SK-N-MC (cell line): ENCODE measurements at regions not wholly inside any gene's neighbourhood (a gene's known extent, or its start where the extent isn't known, plus 50 kb on each side); places are given as distances from the start of the nearest gene placed in this dataset.
"Not testable (repeated sequence)": the region's sequence is repeated elsewhere in the genome, so short reads cannot be mapped to it uniquely, and the experiment has no call there.

Source experiments
- EZH2 ChIP-seq: fragments of 200-600 bp; sonication (generic); IDR thresholded peaks from one replicate; pipeline ENCODE4 v1.6.1; 2017; ENCODE audit warnings: antibody characterized with exemption
- FOXP2 ChIP-seq: optimal IDR thresholded peaks from 2 replicates; pipeline ENCODE3; 2011; ENCODE audit warnings: mild to moderate bottlenecking, moderate library complexity; ENCODE audit not compliant: insufficient read depth; ENCODE audit errors: extremely low read length, control extremely low read depth
- POLR2AphosphoS5 ChIP-seq: IDR thresholded peaks from 2 replicates; pipeline ENCODE4 v1.6.1; 2012; ENCODE audit warnings: mild to moderate bottlenecking, low read depth, low read length, borderline replicate concordance

- TF ChIP-seq EZH2, POLR2AphosphoS5, FOXP2: not testable (repeated sequence)
Measured at GRCh38 chr20:30297878-30298595, 959.4 kb upstream of the DEFB115 start.
